HepG2 (cell line): ENCODE measurements at regions not wholly inside any gene's neighbourhood (a gene's known extent, or its start where the extent isn't known, plus 50 kb on each side); places are given as distances from the start of the nearest gene placed in this dataset.

Experiments
- CTCF ChIP-seq: sonication (generic); formaldehyde crosslinking; IDR thresholded peaks from 2 replicates; pipeline ENCODE4 v1.5.0; 2020; ENCODE audit warnings: mild to moderate bottlenecking, missing genetic modification reagents, moderate library complexity
- MAFK ChIP-seq, 2 experiments: IDR thresholded peaks in 1 of 2; conservative IDR thresholded peaks in 1 of 2; 2 replicates each; pipeline ENCODE4 v1.6.1; 2011; ENCODE audit warnings: improper control_type of control experiment in 2 of 2, low read length in 2 of 2

GRCh38 chr10:78451592-78451991 is 417.9 kb downstream of the RPS24 start:
- no peak for TF ChIP-seq CTCF (CRISPR knock-in tag)
- no peak for TF ChIP-seq MAFK (conservative IDR thresholded peaks at IDR 0.05 in 1 of 2, IDR thresholded peaks at IDR 0.05 in 1 of 2; ENCODE audit: low read length in 2 of 2)
